H9 (cell line): ENCODE measurements at regions not wholly inside any gene's neighbourhood (a gene's known extent, or its start where the extent isn't known, plus 50 kb on each side); places are given as distances from the start of the nearest gene placed in this dataset.
A peak's percentile ranks its signal among the peaks of the same experiment; 100 is the strongest.

Experiments used
- DNase-seq: peaks from one replicate; pipeline ENCODE4 v3.0.0-alpha.2; 2017
- H2AFZ ChIP-seq: one replicate; pipeline ENCODE4 v1.6.1; 2013; ENCODE audit warnings: mild to moderate bottlenecking, low read length, control low read depth, moderate library complexity
- H2AK5ac ChIP-seq: 2 replicates; pipeline ENCODE4 v1.6.1; 2013; ENCODE audit warnings: low read length, control low read depth, mixed read lengths; ENCODE audit not compliant: insufficient read length
- H2BK120ac ChIP-seq: one replicate; pipeline ENCODE4 v1.6.1; 2013; ENCODE audit warnings: low read depth, mild to moderate bottlenecking, low read length, control low read depth, inconsistent platforms; ENCODE audit not compliant: poor library complexity, severe bottlenecking
- H2BK12ac ChIP-seq: 2 replicates; pipeline ENCODE4 v1.6.1; 2013; ENCODE audit warnings: low read length, control low read depth, mixed read lengths, low read depth; ENCODE audit not compliant: insufficient read length
- H2BK15ac ChIP-seq: 2 replicates; pipeline ENCODE4 v1.6.1; 2013; ENCODE audit warnings: low read depth, low read length, control low read depth
- H2BK20ac ChIP-seq: one replicate; pipeline ENCODE4 v1.6.1; 2013; ENCODE audit warnings: low read depth, mild to moderate bottlenecking, low read length, control low read depth, inconsistent platforms; ENCODE audit not compliant: poor library complexity, severe bottlenecking
- H2BK5ac ChIP-seq: 2 replicates; pipeline ENCODE4 v1.6.1; 2013; ENCODE audit warnings: low read length, control low read depth, mixed read lengths; ENCODE audit not compliant: insufficient read length
- H3K14ac ChIP-seq: 2 replicates; pipeline ENCODE4 v1.6.1; 2013; ENCODE audit warnings: low read length, control low read depth; ENCODE audit not compliant: insufficient read depth
- H3K18ac ChIP-seq: 2 replicates; pipeline ENCODE4 v1.6.1; 2013; ENCODE audit warnings: low read depth, mild to moderate bottlenecking, mixed read lengths, low read length, control low read depth; ENCODE audit not compliant: insufficient read length
- H3K23ac ChIP-seq: 2 replicates; pipeline ENCODE4 v1.6.1; 2013; ENCODE audit warnings: low read length, control low read depth, mixed read lengths, low read depth; ENCODE audit not compliant: insufficient read length
- H3K23me2 ChIP-seq: 2 replicates; pipeline ENCODE4 v1.6.1; 2013; ENCODE audit warnings: low read depth, mild to moderate bottlenecking, mixed read lengths, low read length, control low read depth; ENCODE audit not compliant: insufficient read length, poor library complexity, severe bottlenecking
- H3K27ac ChIP-seq: 2 replicates; pipeline ENCODE4 v1.5.1; 2013; ENCODE audit warnings: low read length, control low read depth, mixed read lengths, low read depth; ENCODE audit not compliant: insufficient read length
- H3K27me3 ChIP-seq: 2 replicates; pipeline ENCODE4 v1.6.1; 2013; ENCODE audit warnings: low read length, control low read depth, inconsistent platforms; ENCODE audit not compliant: insufficient read depth
- H3K4ac ChIP-seq: 2 replicates; pipeline ENCODE4 v1.6.1; 2013; ENCODE audit warnings: low read depth, mild to moderate bottlenecking, control low read depth, inconsistent platforms, low read length, moderate library complexity
- H3K4me1 ChIP-seq: 2 replicates; pipeline ENCODE4 v1.6.1; 2013; ENCODE audit warnings: low read length, control low read depth, inconsistent platforms; ENCODE audit not compliant: insufficient read depth
- H3K4me2 ChIP-seq: 2 replicates; pipeline ENCODE4 v1.6.1; 2013; ENCODE audit warnings: low read length, control low read depth, mixed read lengths; ENCODE audit not compliant: insufficient read length, insufficient read depth
- H3K56ac ChIP-seq: 2 replicates; pipeline ENCODE4 v1.6.1; 2013; ENCODE audit warnings: low read depth, mild to moderate bottlenecking, mixed read lengths, low read length, control low read depth; ENCODE audit not compliant: insufficient read length
- H3K79me1 ChIP-seq: 2 replicates; pipeline ENCODE4 v1.6.1; 2013; ENCODE audit warnings: low read depth, mild to moderate bottlenecking, moderate library complexity, low read length, control low read depth, inconsistent platforms; ENCODE audit not compliant: insufficient read depth, poor library complexity, severe bottlenecking
- H3K79me2 ChIP-seq: 2 replicates; pipeline ENCODE4 v1.6.1; 2013; ENCODE audit warnings: low read length, control low read depth, inconsistent platforms; ENCODE audit not compliant: insufficient read depth
- H3K9ac ChIP-seq: 2 replicates; pipeline ENCODE4 v1.6.1; 2013; ENCODE audit warnings: low read length, control low read depth, mixed read lengths; ENCODE audit not compliant: insufficient read length; ENCODE audit errors: extremely low read depth
- H3K9me3 ChIP-seq: one replicate; pipeline ENCODE4 v1.6.1; 2013; ENCODE audit warnings: low read depth, low read length, inconsistent platforms; ENCODE audit not compliant: control insufficient read depth
- H3T11ph ChIP-seq: one replicate; pipeline ENCODE4 v1.6.1; 2013; ENCODE audit warnings: mild to moderate bottlenecking, low read length, control low read depth, inconsistent platforms
- H4K20me1 ChIP-seq: one replicate; pipeline ENCODE4 v1.6.1; 2013; ENCODE audit not compliant: control insufficient read depth, insufficient read length, insufficient read depth
- H4K5ac ChIP-seq: 2 replicates; pipeline ENCODE4 v1.6.1; 2013; ENCODE audit warnings: low read depth, mild to moderate bottlenecking, mixed read lengths, low read length, control low read depth; ENCODE audit not compliant: insufficient read length
- H4K8ac ChIP-seq: replicated peaks from 2 replicates; pipeline ENCODE4 v1.6.1; 2013; ENCODE audit warnings: low read length, control low read depth, mixed read lengths, low read depth; ENCODE audit not compliant: insufficient read length
- H4K91ac ChIP-seq: 2 replicates; pipeline ENCODE4 v1.6.1; 2013; ENCODE audit warnings: low read depth, mild to moderate bottlenecking, moderate library complexity, mixed read lengths, low read length, control low read depth; ENCODE audit not compliant: insufficient read length
- H3K27ac Mint-ChIP-seq, 3 experiments: 2 replicates in 2 of 3; 3 replicates in 1 of 3; pipeline ENCODE4 v1.8.0; 2020 to 2021; ENCODE audit warnings: mixed read lengths in 3 of 3, mild to moderate bottlenecking in 1 of 3, moderate library complexity in 1 of 3
- H3K27me3 Mint-ChIP-seq: 2 replicates; pipeline ENCODE4 v1.8.0; 2021; ENCODE audit warnings: low read depth, mild to moderate bottlenecking, moderate library complexity, mixed read lengths
- H3K36me3 Mint-ChIP-seq, 3 experiments: 2 replicates in 2 of 3; 3 replicates in 1 of 3; pipeline ENCODE4 v1.8.0; 2020 to 2021; ENCODE audit warnings: low read depth in 3 of 3, mixed read lengths in 3 of 3; ENCODE audit not compliant: insufficient read depth in 1 of 3
- H3K4me1 Mint-ChIP-seq, 2 experiments: 2 replicates each; pipeline ENCODE4 v1.8.0; 2020; ENCODE audit warnings: mixed read lengths in 2 of 2
- H3K4me3 Mint-ChIP-seq, 2 experiments: 2 replicates in 1 of 2; 3 replicates in 1 of 2; pipeline ENCODE4 v1.8.0; 2020 to 2021; ENCODE audit warnings: mild to moderate bottlenecking in 2 of 2, mixed read lengths in 2 of 2, moderate library complexity in 1 of 2
- H3K9me3 Mint-ChIP-seq, 2 experiments: 2 replicates in 1 of 2; 3 replicates in 1 of 2; pipeline ENCODE4 v1.8.0; 2020; ENCODE audit warnings: mild to moderate bottlenecking in 2 of 2, mixed read lengths in 2 of 2, moderate library complexity in 1 of 2
- CTCF ChIP-seq: fragments of 200-600 bp; sonication (generic); conservative IDR thresholded peaks from 3 replicates; pipeline ENCODE4 v1.8.0; 2021; ENCODE audit warnings: antibody characterized with exemption, mild to moderate bottlenecking
- WGBS: extraction: QIAGEN DNeasy Blood & Tissue Kit; methylation state at CpG from one replicate; pipeline ENCODE4 v1.1.7; 2013; ENCODE audit warnings: missing lambda C conversion rate, low lambda C conversion rate, mixed read lengths; ENCODE audit not compliant: insufficient read length; ENCODE audit errors: extremely low coverage; 5-methylcytosine and 5-hydroxymethylcytosine counted together

GRCh38 chr6:21420146-21420878 lies 173.2 kb upstream of the SOX4 start:
- Histone ChIP-seq H2BK120ac (no peak overlapping the region), H3K79me2 (no peaks in the 10 kb centered on the region), H4K91ac (no peak overlapping the region), H2BK12ac (no peak overlapping the region), H3T11ph (no peak overlapping the region), H2BK15ac (no peak overlapping the region), H3K23me2 (peaks cover 2% of the 10 kb centered on the region), H3K18ac (no peak overlapping the region), H3K27ac (no peak overlapping the region), H4K20me1 (no peaks in the 10 kb centered on the region), H3K4me1 (no peaks in the 10 kb centered on the region), H4K5ac (no peak overlapping the region), H3K9ac (no peak overlapping the region), H3K4ac (no peak overlapping the region), H4K8ac (no peak overlapping the region), H2AFZ (no peak overlapping the region), H3K27me3 (no peaks in the 10 kb centered on the region), H2BK5ac (no peak overlapping the region), H3K4me2 (no peak overlapping the region), H3K56ac (no peak overlapping the region), H3K14ac (no peak overlapping the region), H2BK20ac (no peak overlapping the region), H3K23ac (no peak overlapping the region), H3K79me1 (no peaks in the 10 kb centered on the region), H2AK5ac (no peak overlapping the region), H3K9me3 (no peaks in the 10 kb centered on the region)
- no peak for DNase-seq
- H3K9me3 Mint-ChIP-seq = peaks cover 5 to 8% of the 10 kb centered on the region in 2 experiments
- H3K27ac Mint-ChIP-seq = peak overlapping the region in 1 of 3 experiments; percentile 45; a peak in 1 of 7 replicates
- WGBS = no CpG with 5 or more reads among the region's 3 CpGs
- H3K4me1 Mint-ChIP-seq = peaks cover 12 to 23% of the 10 kb centered on the region in 2 experiments
- peaks cover 0 to 10% (median 3%) of the 10 kb centered on the region in 3 experiments; a peak in 4 of 7 replicates for H3K36me3 Mint-ChIP-seq
- no peaks in the 10 kb centered on the region for H3K27me3 Mint-ChIP-seq
- TF ChIP-seq CTCF = no peak
- no peak overlapping the region for H3K4me3 Mint-ChIP-seq
